SH-SY5Y (cell line): ENCODE measurements at regions not wholly inside any gene's neighbourhood (a gene's known extent, or its start where the extent isn't known, plus 50 kb on each side); places are given as distances from the start of the nearest gene placed in this dataset.

Experiments used
- GATA2 ChIP-seq: IDR thresholded peaks from 2 replicates; pipeline ENCODE4 v1.6.1; 2011; ENCODE audit warnings: mild to moderate bottlenecking, low read depth, low read length
- GATA3 ChIP-seq: IDR thresholded peaks from 2 replicates; pipeline ENCODE4 v1.6.1; 2011; ENCODE audit warnings: low read depth, mild to moderate bottlenecking, low read length, moderate library complexity

- TF ChIP-seq GATA3 (no peak), GATA2 (no peak)
Measured at GRCh38 chr20:57940376-57940775, 230.6 kb upstream of the PMEPA1 start.
